Mononuclear cell (primary cell): ENCODE measurements at regions not wholly inside any gene's neighbourhood (a gene's known extent, or its start where the extent isn't known, plus 50 kb on each side); places are given as distances from the start of the nearest gene placed in this dataset.
"Not testable (repeated sequence)": the region's sequence is repeated elsewhere in the genome, so short reads cannot be mapped to it uniquely, and the experiment has no call there.

Source experiments
- H3K27me3 ChIP-seq: 2 replicates; pipeline ENCODE4 v1.6.0; 2011; ENCODE audit warnings: low read length, control low read depth; ENCODE audit not compliant: insufficient read depth
- H3K4me1 ChIP-seq: 2 replicates; pipeline ENCODE4 v1.5.1; 2011; ENCODE audit warnings: mild to moderate bottlenecking, low read length, control low read depth; ENCODE audit not compliant: insufficient read depth
- H3K4me3 ChIP-seq: 2 replicates; pipeline ENCODE4 v1.5.1; 2011; ENCODE audit warnings: mild to moderate bottlenecking, low read length, moderate library complexity
- H3K9me3 ChIP-seq: 2 replicates; pipeline ENCODE4 v1.5.1; 2011; ENCODE audit warnings: low read depth, mild to moderate bottlenecking, control low read depth, low read length

GRCh38 chr21:33968995-33969348 lies 53.4 kb upstream of the ATP5PO start:
- no peaks in the 10 kb centered on the region for H3K27me3 ChIP-seq
- H3K9me3 ChIP-seq = no peaks in the 10 kb centered on the region

GRCh38 chr21:33968080-33968994 lies 52.7 kb upstream of the ATP5PO start:
- H3K4me3 ChIP-seq = no peak overlapping the region
- H3K9me3 ChIP-seq = no peaks in the 10 kb centered on the region
- no peaks in the 10 kb centered on the region for H3K27me3 ChIP-seq
- peaks cover 3% of the 10 kb centered on the region for H3K4me1 ChIP-seq

More at GRCh38 chr21:33968995-33969348, 53.4 kb upstream of the ATP5PO start:
- Histone ChIP-seq H3K4me1 (peaks cover 3% of the 10 kb centered on the region), H3K4me3 (no peak overlapping the region)

DNA sequence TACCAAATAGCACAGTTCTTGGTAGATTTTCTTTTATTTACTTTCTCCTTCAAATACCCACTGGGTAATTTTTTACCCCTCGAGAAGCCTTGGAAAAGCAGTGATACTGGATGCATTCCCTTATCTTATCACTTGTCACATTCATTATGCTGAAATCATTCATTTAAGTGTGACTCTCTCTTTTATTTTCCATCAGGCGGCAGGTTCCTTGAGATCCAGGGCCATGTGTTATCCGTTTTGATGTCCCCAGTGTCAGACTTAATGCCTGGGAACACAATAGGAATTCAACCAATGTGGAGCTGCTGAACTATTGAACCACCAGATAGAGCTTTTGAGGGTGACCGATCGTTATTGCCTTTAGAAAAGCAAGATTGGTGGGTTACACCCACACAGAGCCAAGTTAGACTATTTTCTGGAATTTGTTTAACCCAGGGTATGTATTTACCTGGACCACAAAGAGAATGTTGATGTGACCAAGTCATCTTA lies 51.5 kb upstream of the ATP5PO start:
- Histone ChIP-seq H3K27me3 (no peaks in the 10 kb centered on the region), H3K4me1 (peaks cover 3% of the 10 kb centered on the region), H3K9me3 (no peaks in the 10 kb centered on the region), H3K4me3 (no peak overlapping the region)

GRCh38 chr21:33966324-33966949 lies 50.8 kb upstream of the ATP5PO start:
- H3K9me3 ChIP-seq = no peaks in the 10 kb centered on the region
- H3K27me3 ChIP-seq = no peaks in the 10 kb centered on the region
- no peak overlapping the region for H3K4me3 ChIP-seq
- peaks cover 3% of the 10 kb centered on the region for H3K4me1 ChIP-seq

- not testable (repeated sequence) for H3K9me3 ChIP-seq, H3K27me3 ChIP-seq, H3K4me1 ChIP-seq, H3K4me3 ChIP-seq
Measured at GRCh38 chr21:33965662-33966061, 50.1 kb upstream of the ATP5PO start.
